AG09319 (cell line): ENCODE measurements at regions not wholly inside any gene's neighbourhood (a gene's known extent, or its start where the extent isn't known, plus 50 kb on each side); places are given as distances from the start of the nearest gene placed in this dataset.

ENCODE experiments used
- DNase-seq: peaks from one replicate; pipeline ENCODE4 v3.0.0-alpha.2; 2010; ENCODE audit warnings: low read depth; ENCODE audit errors: extremely low read depth
- TF ChIP-seq, protein P1 (sequence below): IDR thresholded peaks from 2 replicates; pipeline ENCODE4 v1.5.1; 2011; ENCODE audit warnings: low read depth, mild to moderate bottlenecking, inconsistent platforms, low read length, moderate library complexity

DNA sequence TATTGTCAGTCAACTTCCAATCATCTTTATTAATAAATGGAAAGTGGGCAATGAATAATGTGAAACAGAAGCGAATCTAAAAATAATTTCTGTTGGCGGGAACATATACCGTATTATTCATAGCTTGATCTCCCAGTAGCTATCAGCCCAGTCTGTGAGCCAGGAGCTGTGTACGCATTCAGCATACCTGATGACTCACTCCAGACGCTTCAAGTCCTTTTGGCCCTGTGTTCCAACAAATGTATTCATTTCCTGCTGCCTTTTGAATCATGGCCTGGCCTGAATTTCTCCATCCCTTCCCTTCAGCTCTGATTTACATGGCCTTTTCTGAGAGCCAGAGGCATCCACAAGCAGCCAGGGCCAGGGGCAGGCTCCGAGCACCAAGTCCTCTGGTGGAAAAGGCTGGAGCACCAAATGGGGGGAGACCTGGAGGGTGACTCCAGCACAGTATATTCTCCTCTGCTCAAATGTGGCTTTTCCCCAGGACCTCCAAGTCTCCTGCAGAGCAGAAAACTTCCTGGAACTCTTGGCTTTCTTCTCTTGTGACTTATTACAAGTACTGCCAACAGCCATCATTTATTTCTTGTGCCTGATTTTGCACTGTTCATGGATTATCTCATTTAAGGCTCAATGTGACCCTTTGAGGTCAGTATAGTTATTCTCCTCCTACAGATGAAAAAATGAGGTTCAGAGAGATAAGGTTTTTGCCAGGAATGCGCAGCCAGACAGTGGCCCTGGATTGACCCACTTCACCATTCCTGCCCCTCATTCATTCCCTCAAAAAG, 108.7 kb downstream of the EN1 start:
- peak; percentile 84 for DNase-seq
- TF ChIP-seq, protein P1, sequence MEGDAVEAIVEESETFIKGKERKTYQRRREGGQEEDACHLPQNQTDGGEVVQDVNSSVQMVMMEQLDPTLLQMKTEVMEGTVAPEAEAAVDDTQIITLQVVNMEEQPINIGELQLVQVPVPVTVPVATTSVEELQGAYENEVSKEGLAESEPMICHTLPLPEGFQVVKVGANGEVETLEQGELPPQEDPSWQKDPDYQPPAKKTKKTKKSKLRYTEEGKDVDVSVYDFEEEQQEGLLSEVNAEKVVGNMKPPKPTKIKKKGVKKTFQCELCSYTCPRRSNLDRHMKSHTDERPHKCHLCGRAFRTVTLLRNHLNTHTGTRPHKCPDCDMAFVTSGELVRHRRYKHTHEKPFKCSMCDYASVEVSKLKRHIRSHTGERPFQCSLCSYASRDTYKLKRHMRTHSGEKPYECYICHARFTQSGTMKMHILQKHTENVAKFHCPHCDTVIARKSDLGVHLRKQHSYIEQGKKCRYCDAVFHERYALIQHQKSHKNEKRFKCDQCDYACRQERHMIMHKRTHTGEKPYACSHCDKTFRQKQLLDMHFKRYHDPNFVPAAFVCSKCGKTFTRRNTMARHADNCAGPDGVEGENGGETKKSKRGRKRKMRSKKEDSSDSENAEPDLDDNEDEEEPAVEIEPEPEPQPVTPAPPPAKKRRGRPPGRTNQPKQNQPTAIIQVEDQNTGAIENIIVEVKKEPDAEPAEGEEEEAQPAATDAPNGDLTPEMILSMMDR = no peak

DNA sequence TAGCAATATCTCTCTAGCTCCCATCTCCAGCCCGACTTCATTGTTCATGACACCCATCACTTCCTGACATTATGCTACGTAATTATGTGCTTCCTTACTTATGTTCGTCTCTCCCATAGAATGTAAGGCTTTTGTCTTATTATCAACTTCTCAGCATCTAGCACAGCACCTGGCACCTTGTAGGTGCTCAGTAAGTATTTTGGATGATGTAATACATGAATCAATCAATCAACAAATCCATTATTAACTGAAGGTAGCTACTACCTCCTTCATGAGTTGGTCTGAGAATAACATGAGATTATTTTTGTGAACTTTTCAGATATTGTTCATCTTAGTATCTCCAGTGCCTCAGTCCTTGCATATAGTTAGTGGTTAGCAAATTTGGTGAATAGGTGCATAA, 109.3 kb downstream of the EN1 start:
- no peak for DNase-seq
- TF ChIP-seq, protein P1 = no peak

DNA sequence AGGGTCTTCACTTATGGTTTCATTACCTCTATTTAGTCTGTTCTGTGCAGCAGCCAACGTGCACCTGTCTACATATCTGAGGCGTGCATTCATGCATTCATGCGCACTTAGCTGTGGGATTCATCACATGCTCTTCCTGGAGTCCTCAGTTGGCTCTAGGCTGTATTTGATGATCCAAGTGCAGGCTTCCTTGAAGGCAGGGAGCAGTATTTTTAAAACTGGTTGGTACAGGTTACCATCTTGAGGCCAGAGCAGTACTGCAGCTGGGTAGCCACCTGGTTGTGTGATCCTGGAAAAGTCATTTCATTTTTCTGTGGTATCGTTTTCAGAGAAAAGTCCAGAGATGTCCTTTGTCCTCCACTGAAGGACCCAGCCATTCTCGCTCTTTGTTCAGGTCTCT, 109.8 kb downstream of the EN1 start:
- TF ChIP-seq, protein P1 = no peak
- no peak for DNase-seq

DNA sequence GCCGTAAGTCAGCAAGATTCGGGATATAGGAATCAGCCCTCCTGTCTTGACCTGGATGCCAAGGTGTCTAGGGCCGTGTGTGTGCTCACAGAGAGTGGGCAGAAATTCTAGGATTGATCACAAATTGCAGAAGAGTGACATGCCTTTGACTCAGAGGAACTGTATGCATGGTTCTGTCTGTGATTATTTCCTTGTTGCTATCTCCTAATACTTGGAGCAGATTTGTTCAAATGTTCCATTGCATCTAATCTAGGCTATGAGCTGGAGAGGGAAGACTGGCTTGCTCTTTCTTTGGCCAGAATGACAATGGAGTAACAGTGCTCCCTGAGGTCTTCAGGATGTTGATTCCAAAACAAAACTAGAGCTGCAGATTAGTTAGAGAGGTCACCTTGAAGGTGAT, 115.0 kb downstream of the EN1 start:
- no peak for DNase-seq
- TF ChIP-seq, protein P1 = no peak

DNA sequence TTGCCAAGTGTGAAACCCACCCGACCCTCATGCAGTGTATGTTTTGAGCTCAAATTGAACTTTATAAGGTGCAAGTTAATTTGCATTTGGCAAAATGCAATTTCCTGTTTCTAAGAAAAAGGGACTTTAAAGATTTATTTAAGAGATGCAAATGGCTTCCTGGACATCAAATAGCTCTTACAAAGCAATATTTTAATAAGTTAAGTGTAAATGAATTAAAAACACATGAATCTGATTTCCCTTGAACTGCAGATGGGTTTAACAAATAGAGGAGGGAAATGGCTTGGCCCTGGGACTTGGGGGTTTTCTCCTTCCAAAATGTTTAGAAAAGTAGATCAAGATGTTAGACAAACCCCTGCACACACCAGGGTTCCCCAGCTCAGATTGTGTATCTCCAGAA, 116.0 kb downstream of the EN1 start:
- no peak for DNase-seq
- TF ChIP-seq, protein P1 = no peak

DNA sequence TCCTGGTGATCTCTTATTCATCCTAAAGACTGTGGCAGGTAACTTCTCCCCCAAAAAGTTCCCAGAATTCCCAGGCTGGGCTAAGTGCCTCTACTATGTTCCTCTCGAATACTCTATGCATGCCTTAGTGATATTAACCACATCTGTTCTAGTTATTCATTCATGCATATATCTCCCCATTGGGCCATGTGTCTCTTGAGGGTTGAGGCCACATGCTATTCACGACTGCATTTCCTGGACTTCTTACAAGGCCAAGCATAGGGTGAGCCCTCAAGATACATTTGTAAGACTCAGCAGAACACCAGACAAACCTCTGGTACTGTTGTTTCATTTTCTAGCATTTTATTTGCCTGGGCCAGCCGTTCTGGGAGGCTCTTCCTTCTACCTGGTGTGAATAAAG, 117.0 kb downstream of the EN1 start:
- TF ChIP-seq, protein P1 = no peak

DNA sequence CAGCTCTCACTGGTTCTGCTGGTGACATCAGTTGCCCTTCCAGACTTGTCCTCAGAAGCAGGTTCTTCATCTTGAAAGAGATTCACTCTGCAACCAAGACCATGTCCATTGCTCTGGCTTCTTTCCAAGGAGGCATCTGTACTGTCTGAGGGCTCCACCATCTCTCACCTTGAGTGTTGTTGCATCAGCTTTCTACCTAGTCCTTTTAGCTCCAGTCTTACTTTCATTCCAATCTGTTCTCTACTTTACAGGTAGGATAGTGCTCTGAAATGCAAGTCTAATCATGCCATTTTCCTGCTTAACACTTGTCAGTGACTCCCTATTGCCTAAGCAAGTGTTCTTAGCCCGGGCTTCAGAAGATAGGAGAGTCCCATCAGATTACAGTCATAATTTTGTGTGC, 117.7 kb downstream of the EN1 start:
- TF ChIP-seq, protein P1 = no peak
- DNase-seq = no peak

More for the DNA sequence above, 117.0 kb downstream of the EN1 start:
- DNase-seq = no peak
